ENCODE measurements at regions not wholly inside any gene's neighbourhood (a gene's known extent, or its start where the extent isn't known, plus 50 kb on each side); places are given as distances from the start of the nearest gene placed in this dataset.
"Not testable (repeated sequence)": the region's sequence is repeated elsewhere in the genome, so short reads cannot be mapped to it uniquely, and the experiment has no call there.

- no peak for DNase-seq (ENCODE audit: extremely low read depth in 1 of 11, low read depth in 9 of 11, low spot score in 4 of 11)
Observed at GRCh38 chrY:26638063-26638462, 1016.1 kb downstream of the CDY1 start.

GRCh38 chrY:26645856-26646255 is 1023.9 kb downstream of the CDY1 start:
- not testable (repeated sequence) for DNase-seq (ENCODE audit: extremely low read depth in 1 of 11, low read depth in 9 of 11, low spot score in 4 of 11)

- not testable (repeated sequence) for DNase-seq (ENCODE audit: extremely low read depth in 1 of 11, low read depth in 9 of 11, low spot score in 4 of 11)
Observed at GRCh38 chrY:26648240-26648639, 1026.3 kb downstream of the CDY1 start.

GRCh38 chrY:26664245-26664644 is 1042.3 kb downstream of the CDY1 start:
- not testable (repeated sequence) for DNase-seq (ENCODE audit: extremely low read depth in 1 of 11, low read depth in 9 of 11, low spot score in 4 of 11)

- not testable (repeated sequence) for DNase-seq (ENCODE audit: extremely low read depth in 1 of 11, low read depth in 9 of 11, low spot score in 4 of 11)
Observed at GRCh38 chrY:26666691-26667090, 1044.8 kb downstream of the CDY1 start.

GRCh38 chrY:26669243-26669642 is 1047.3 kb downstream of the CDY1 start:
- DNase-seq (ENCODE audit: extremely low read depth in 1 of 11, low read depth in 9 of 11, low spot score in 4 of 11), result not testable (repeated sequence)

- peak in 1 of 11 donors; percentile 5 for DNase-seq (ENCODE audit: extremely low read depth in 1 of 11, low read depth in 9 of 11, low spot score in 4 of 11)
Observed at GRCh38 chrY:26670360-26670871, 1048.5 kb downstream of the CDY1 start.

- peak in 1 of 11 donors; percentile 19 for DNase-seq (ENCODE audit: extremely low read depth in 1 of 11, low read depth in 9 of 11, low spot score in 4 of 11)
Observed at GRCh38 chrY:26670881-26671879, 1049.3 kb downstream of the CDY1 start.
